Hepatocyte (in vitro differentiated cells): ENCODE measurements at regions not wholly inside any gene's neighbourhood (a gene's known extent, or its start where the extent isn't known, plus 50 kb on each side); places are given as distances from the start of the nearest gene placed in this dataset.

Source experiments
- DNase-seq: peaks from one replicate; pipeline ENCODE4 v3.0.0-alpha.2; 2016; ENCODE audit warnings: low spot score
- H2AFZ ChIP-seq: fragments of 200-600 bp; sonication (generic); 2 replicates; pipeline ENCODE4 v1.6.0; 2016; ENCODE audit warnings: antibody characterized with exemption, mild to moderate bottlenecking
- H3K27ac ChIP-seq: fragments of 200-600 bp; sonication (generic); 2 replicates; pipeline ENCODE4 v1.5.1; 2016; ENCODE audit warnings: mild to moderate bottlenecking
- H3K27me3 ChIP-seq: fragments of 200-600 bp; sonication (generic); 2 replicates; pipeline ENCODE4 v1.6.1; 2016
- H3K36me3 ChIP-seq: fragments of 200-600 bp; sonication (generic); replicated peaks from 2 replicates; pipeline ENCODE4 v1.5.1; 2016; ENCODE audit warnings: low read depth; ENCODE audit not compliant: insufficient read depth
- H3K4me1 ChIP-seq: fragments of 200-600 bp; sonication (generic); 2 replicates; pipeline ENCODE4 v1.5.1; 2016; ENCODE audit warnings: mild to moderate bottlenecking, moderate library complexity; ENCODE audit not compliant: insufficient read depth
- H3K4me2 ChIP-seq: fragments of 200-600 bp; sonication (generic); 2 replicates; pipeline ENCODE4 v1.6.0; 2016
- H3K4me3 ChIP-seq: fragments of 200-600 bp; sonication (generic); 2 replicates; pipeline ENCODE4 v1.5.1; 2016; ENCODE audit warnings: mild to moderate bottlenecking
- H3K79me2 ChIP-seq: fragments of 200-600 bp; sonication (generic); 2 replicates; pipeline ENCODE4 v1.6.0; 2017; ENCODE audit warnings: mild to moderate bottlenecking
- H3K9me2 ChIP-seq: fragments of 200-600 bp; sonication (generic); replicated peaks from 2 replicates; pipeline ENCODE4 v1.6.0; 2017; ENCODE audit warnings: mild to moderate bottlenecking; ENCODE audit not compliant: insufficient read depth
- H3K9me3 ChIP-seq: fragments of 200-600 bp; sonication (generic); 2 replicates; pipeline ENCODE4 v1.5.1; 2016; ENCODE audit warnings: low read depth, mild to moderate bottlenecking
- H4K20me1 ChIP-seq: fragments of 200-600 bp; sonication (generic); 2 replicates; pipeline ENCODE4 v1.6.0; 2016; ENCODE audit warnings: mild to moderate bottlenecking; ENCODE audit not compliant: insufficient read depth, poor library complexity, severe bottlenecking
- CTCF ChIP-seq: fragments of 200-600 bp; sonication (generic); IDR thresholded peaks from 2 replicates; pipeline ENCODE4 v1.5.1; 2016; ENCODE audit warnings: antibody characterized with exemption, mild to moderate bottlenecking; ENCODE audit not compliant: poor library complexity
- EZH2 ChIP-seq: fragments of 200-600 bp; sonication (generic); IDR thresholded peaks from 2 replicates; pipeline ENCODE4 v1.6.1; 2016; ENCODE audit warnings: antibody characterized with exemption, mild to moderate bottlenecking, borderline replicate concordance
- EZH2phosphoT487 ChIP-seq: fragments of 200-600 bp; sonication (generic); IDR thresholded peaks from one replicate; pipeline ENCODE4 v1.6.1; 2018; ENCODE audit warnings: antibody characterized with exemption, mild to moderate bottlenecking, low read depth, moderate library complexity; ENCODE audit not compliant: unreplicated experiment, severe bottlenecking
- WGBS: methylation state at CpG from one replicate; pipeline ENCODE4 v1.1.6; 2016; ENCODE audit warnings: low lambda C conversion rate; ENCODE audit errors: missing lambda C conversion rate; 5-methylcytosine and 5-hydroxymethylcytosine counted together

- no peaks in the 10 kb centered on the region for H3K9me2 ChIP-seq
- H2AFZ ChIP-seq, result no peak overlapping the region
- H3K4me1 ChIP-seq, result no peaks in the 10 kb centered on the region
- H4K20me1 ChIP-seq, result no peaks in the 10 kb centered on the region
- DNase-seq, result no peak
- 97% methylated on average over 7 of the region's 7 CpGs for WGBS
- no peaks in the 10 kb centered on the region for H3K27me3 ChIP-seq
- H3K27ac ChIP-seq, result no peak overlapping the region
- TF ChIP-seq CTCF (no peak), EZH2 (no peak), EZH2phosphoT487 (no peak)
- H3K4me3 ChIP-seq, result no peak overlapping the region
- no peak overlapping the region for H3K4me2 ChIP-seq
- no peaks in the 10 kb centered on the region for H3K79me2 ChIP-seq
- H3K9me3 ChIP-seq, result no peaks in the 10 kb centered on the region
- no peaks in the 10 kb centered on the region for H3K36me3 ChIP-seq
Observed at GRCh38 chr9:88308831-88309560, 79.2 kb upstream of the SPIN1 start.

- TF ChIP-seq CTCF, result no peak
- no peak for TF ChIP-seq EZH2
- TF ChIP-seq EZH2phosphoT487, result no peak
- Histone ChIP-seq H3K4me3 (no peak overlapping the region), H3K4me1 (no peaks in the 10 kb centered on the region), H3K79me2 (no peaks in the 10 kb centered on the region), H3K9me3 (no peaks in the 10 kb centered on the region), H4K20me1 (no peaks in the 10 kb centered on the region), H3K36me3 (no peaks in the 10 kb centered on the region), H3K9me2 (no peaks in the 10 kb centered on the region), H3K4me2 (no peak overlapping the region), H3K27me3 (no peaks in the 10 kb centered on the region), H3K27ac (no peak overlapping the region), H2AFZ (no peak overlapping the region)
- no peak for DNase-seq
- whole genome bisulfite sequencing, result 89% methylated on average over 7 of the region's 7 CpGs
Observed at GRCh38 chr9:88307136-88307535, 81.1 kb upstream of the SPIN1 start.

GRCh38 chr9:88303721-88304451 is 84.4 kb upstream of the SPIN1 start:
- WGBS, result 83% methylated on average over 4 of the region's 4 CpGs
- DNase-seq, result no peak
- H3K9me3 ChIP-seq, result no peaks in the 10 kb centered on the region
- H4K20me1 ChIP-seq, result no peaks in the 10 kb centered on the region
- no peak overlapping the region for H3K4me2 ChIP-seq
- no peak overlapping the region for H3K4me3 ChIP-seq
- H3K79me2 ChIP-seq, result no peaks in the 10 kb centered on the region
- H3K36me3 ChIP-seq, result no peaks in the 10 kb centered on the region
- no peaks in the 10 kb centered on the region for H3K27me3 ChIP-seq
- H3K9me2 ChIP-seq, result no peaks in the 10 kb centered on the region
- no peak overlapping the region for H2AFZ ChIP-seq
- no peak overlapping the region for H3K27ac ChIP-seq
- H3K4me1 ChIP-seq, result no peaks in the 10 kb centered on the region
- no peak for TF ChIP-seq CTCF
- TF ChIP-seq EZH2, result no peak
- TF ChIP-seq EZH2phosphoT487, result no peak
